OCI-LY7 (cell line): ENCODE measurements at regions not wholly inside any gene's neighbourhood (a gene's known extent, or its start where the extent isn't known, plus 50 kb on each side); places are given as distances from the start of the nearest gene placed in this dataset.

ENCODE experiments used
- BruUV-seq: library from RNA; stranded (reverse); fragments of 400-500 nt; replicated peaks from 2 replicates; lab custom pipeline; 2021; lab: Mats Ljungman, UMichigan
- CTCF ChIA-PET: fragments of 300-600 bp; sonication (Branson Sonifier 250); formaldehyde crosslinking; loops from one replicate; lab custom pipeline; 2022; ENCODE audit warnings: antibody characterized with exemption; ENCODE audit not compliant: unreplicated experiment; lab: Charles Lee
- POLR2A ChIA-PET: fragments of 300-600 bp; sonication (Branson Sonifier 250); formaldehyde crosslinking; loops from one replicate; lab custom pipeline; 2022; ENCODE audit warnings: antibody characterized with exemption; lab: Charles Lee
- DNase-seq: peaks from one replicate; pipeline ENCODE4 v3.0.0-alpha.2; 2015; ENCODE audit warnings: low spot score
- H2AFZ ChIP-seq: fragments of 200-600 bp; sonication (generic), shearing (Covaris generic); 2 replicates; pipeline ENCODE4 v1.6.1; 2014; ENCODE audit warnings: mild to moderate bottlenecking, antibody characterized with exemption, low read length, moderate library complexity
- H3K27ac ChIP-seq: fragments of 200-600 bp; sonication (generic); 2 replicates; pipeline ENCODE4 v1.5.1; 2014; ENCODE audit warnings: mixed run types, low read depth, mild to moderate bottlenecking, moderate library complexity, low read length, inconsistent platforms; ENCODE audit not compliant: poor library complexity, severe bottlenecking
- H3K36me3 ChIP-seq: fragments of 200-600 bp; sonication (generic); 2 replicates; pipeline ENCODE4 v1.6.1; 2014; ENCODE audit warnings: mild to moderate bottlenecking, antibody characterized with exemption, low read length, moderate library complexity, mixed read lengths; ENCODE audit not compliant: insufficient read depth
- H3K4me1 ChIP-seq: fragments of 200-600 bp; sonication (generic); 2 replicates; pipeline ENCODE4 v1.5.1; 2014; ENCODE audit warnings: mild to moderate bottlenecking, low read length; ENCODE audit not compliant: insufficient read depth, poor library complexity, severe bottlenecking
- H3K4me2 ChIP-seq: fragments of 200-600 bp; sonication (generic); 2 replicates; pipeline ENCODE4 v1.6.1; 2014; ENCODE audit warnings: mild to moderate bottlenecking, low read length
- H3K4me3 ChIP-seq: fragments of 200-600 bp; sonication (generic); 2 replicates; pipeline ENCODE4 v1.5.1; 2014; ENCODE audit warnings: mild to moderate bottlenecking, low read depth, low read length; ENCODE audit not compliant: poor library complexity, severe bottlenecking
- H3K79me2 ChIP-seq: fragments of 200-600 bp; sonication (generic); 2 replicates; pipeline ENCODE4 v1.6.1; 2016; ENCODE audit warnings: low read depth, mild to moderate bottlenecking, low read length, moderate library complexity, mixed read lengths; ENCODE audit not compliant: insufficient read depth
- H3K9me2 ChIP-seq: fragments of 200-600 bp; sonication (generic); 2 replicates; pipeline ENCODE4 v1.6.1; 2016; ENCODE audit warnings: mild to moderate bottlenecking, low read length, mixed read lengths; ENCODE audit not compliant: insufficient read depth
- H3K9me3 ChIP-seq: fragments of 200-600 bp; sonication (generic); 2 replicates; pipeline ENCODE4 v1.6.1; 2014; ENCODE audit warnings: mild to moderate bottlenecking, mixed run types, low read length, mixed read lengths
- H4K20me1 ChIP-seq: fragments of 200-600 bp; sonication (generic); 2 replicates; pipeline ENCODE4 v1.6.1; 2014; ENCODE audit warnings: mild to moderate bottlenecking, antibody characterized with exemption, low read length, moderate library complexity, mixed read lengths; ENCODE audit not compliant: insufficient read depth
- CTCF ChIP-seq: fragments of 200-600 bp; sonication (generic); conservative IDR thresholded peaks from 2 replicates; pipeline ENCODE4 v1.5.1; 2014; ENCODE audit warnings: mild to moderate bottlenecking, antibody characterized with exemption, low read length, moderate library complexity, mixed read lengths
- EZH2phosphoT487 ChIP-seq: fragments of 200-600 bp; sonication (generic); IDR thresholded peaks from 2 replicates; pipeline ENCODE4 v1.6.1; 2018; ENCODE audit warnings: low read depth, borderline replicate concordance, mild to moderate bottlenecking, mixed run types, antibody characterized with exemption, low read length, moderate library complexity, mixed read lengths
- intact Hi-C: fragments of 100-400 bp; cut with micrococcal nuclease; formaldehyde crosslinking; loops from one replicate; pipeline ENCODE4 v1.10.0; 2022; ENCODE audit not compliant: unreplicated experiment

GRCh38 chr15:100714749-100715342, 112.5 kb downstream of the ASB7 start:
- H3K36me3 ChIP-seq, result no peaks in the 10 kb centered on the region
- no peaks in the 10 kb centered on the region for H4K20me1 ChIP-seq
- BruUV-seq, result no TSS peak
- DNase-seq, result no peak
- ChIA-PET POLR2A (interaction anchor here (0.6 kb wide), 1 partner anchor 173 kb away, joined by 3 read pairs; no protein-coding TSS in a partner anchor), CTCF (no interaction called here)
- no peaks in the 10 kb centered on the region for H3K4me1 ChIP-seq
- H3K9me2 ChIP-seq, result no peaks in the 10 kb centered on the region
- no peak overlapping the region for H3K27ac ChIP-seq
- H3K9me3 ChIP-seq, result no peaks in the 10 kb centered on the region
- H2AFZ ChIP-seq, result no peak overlapping the region
- no peak for TF ChIP-seq CTCF
- no peak for TF ChIP-seq EZH2phosphoT487
- intact Hi-C loops, result no loop called here
- no peak overlapping the region for H3K4me3 ChIP-seq
- no peaks in the 10 kb centered on the region for H3K79me2 ChIP-seq
- no peak overlapping the region for H3K4me2 ChIP-seq

GRCh38 chr15:100715571-100716455, 113.4 kb downstream of the ASB7 start:
- H3K4me2 ChIP-seq, result no peak overlapping the region
- BruUV-seq, result no TSS peak
- no peaks in the 10 kb centered on the region for H3K9me3 ChIP-seq
- POLR2A ChIA-PET, result no interaction called here
- TF ChIP-seq CTCF, result no peak
- no peak for TF ChIP-seq EZH2phosphoT487
- no peak overlapping the region for H3K27ac ChIP-seq
- H3K36me3 ChIP-seq, result no peaks in the 10 kb centered on the region
- H2AFZ ChIP-seq, result no peak overlapping the region
- no peaks in the 10 kb centered on the region for H3K4me1 ChIP-seq
- no peaks in the 10 kb centered on the region for H3K9me2 ChIP-seq
- H3K4me3 ChIP-seq, result no peak overlapping the region
- no peak for DNase-seq
- CTCF ChIA-PET, result no interaction called here
- H4K20me1 ChIP-seq, result no peaks in the 10 kb centered on the region
- intact Hi-C loops, result no loop called here
- H3K79me2 ChIP-seq, result no peaks in the 10 kb centered on the region

- Histone ChIP-seq H3K79me2 (no peaks in the 10 kb centered on the region), H3K9me2 (no peaks in the 10 kb centered on the region), H3K4me3 (no peak overlapping the region), H4K20me1 (no peaks in the 10 kb centered on the region), H3K4me1 (no peaks in the 10 kb centered on the region), H3K36me3 (no peaks in the 10 kb centered on the region), H2AFZ (no peak overlapping the region), H3K27ac (no peak overlapping the region), H3K4me2 (no peak overlapping the region), H3K9me3 (no peaks in the 10 kb centered on the region)
- BruUV-seq, result no TSS peak
- ChIA-PET POLR2A (no interaction called here), CTCF (no interaction called here)
- intact Hi-C loops, result no loop called here
- TF ChIP-seq EZH2phosphoT487 (no peak), CTCF (no peak)
- DNase-seq, result no peak
Observed at GRCh38 chr15:100716456-100717085, 114.2 kb downstream of the ASB7 start.
